ENCODE measurements at regions not wholly inside any gene's neighbourhood (a gene's known extent, or its start where the extent isn't known, plus 50 kb on each side); places are given as distances from the start of the nearest gene placed in this dataset.
A peak's percentile ranks its signal among the peaks of the same experiment; 100 is the strongest.

DNA sequence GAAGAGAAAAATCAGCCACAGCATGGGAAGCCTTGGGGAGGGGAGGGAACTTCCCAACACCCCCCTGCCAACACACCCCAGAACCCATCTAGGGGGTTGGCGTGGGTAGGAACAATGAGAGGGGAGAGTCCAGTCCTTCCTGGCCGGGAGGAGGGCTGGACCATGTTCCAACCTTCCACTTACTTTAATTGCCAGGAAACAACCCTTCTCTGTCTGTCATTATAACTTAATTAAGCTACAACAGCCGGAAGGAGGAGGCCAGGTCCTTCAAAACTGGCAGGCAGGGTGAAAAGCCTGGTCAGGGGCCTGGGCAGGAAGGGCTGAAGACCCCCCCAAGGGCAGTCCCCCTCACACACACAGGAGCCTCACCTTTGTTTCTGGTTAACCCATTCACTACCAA is 447.0 kb downstream of the SOX9 start:
- H3K9me3 ChIP-seq = no peaks in the 10 kb centered on the region
- ATAC-seq (no peak), DNase-seq (ENCODE audit: low read depth in 1 of 2, low spot score in 1 of 2) (no peak), FAIRE-seq (no peak)
- ChIA-PET CTCF (interaction anchor here (0.9 to 3.9 kb wide), 4 partner anchors 11 to 158 kb away, joined by 3 to 23 read pairs (median 6); no protein-coding TSS in a partner anchor), POLR2A (no interaction called here)
- no peak overlapping the region for H3K4me3 ChIP-seq
- 85% methylated on average over 3 of the region's 3 CpGs for WGBS (ENCODE audit: missing lambda C conversion rate)
- peak overlapping the region; percentile 62 for H3K4me2 ChIP-seq
- H3K4me1 ChIP-seq = peaks cover 56% of the 10 kb centered on the region
- TF ChIP-seq TFCP2L1 (CRISPR knock-in tag; IDR thresholded peaks at IDR 0.05) (no peak), EHF (CRISPR knock-in tag; IDR thresholded peaks at IDR 0.05) (no peak), MYC (IDR thresholded peaks at IDR 0.05; ENCODE audit: borderline replicate concordance, low read length) (no peak), POLR2A (IDR thresholded peaks at IDR 0.05; ENCODE audit: low read length) (no peak), FOSB (CRISPR knock-in tag; IDR thresholded peaks at IDR 0.05) (no peak), POLR2AphosphoS2 (conservative IDR thresholded peaks at IDR 0.05; ENCODE audit: low read length) (no peak), E2F6 (IDR thresholded peaks at IDR 0.05; ENCODE audit: borderline replicate concordance, low read depth) (no peak), PHF8 (IDR thresholded peaks at IDR 0.05; ENCODE audit: borderline replicate concordance, low read depth) (no peak), ZFP36 (IDR thresholded peaks at IDR 0.05; ENCODE audit: borderline replicate concordance, partially characterized antibody) (no peak), RARB (CRISPR knock-in tag; IDR thresholded peaks at IDR 0.05) (no peak), BHLHE40 (IDR thresholded peaks at IDR 0.05; ENCODE audit: low read depth, low read length) (no peak), HDAC2 (IDR thresholded peaks at IDR 0.05) (no peak), EHMT2 (IDR thresholded peaks at IDR 0.05; ENCODE audit: low read depth) (no peak), NR3C1 (IDR thresholded peaks at IDR 0.05) (no peak)
- H3K27ac ChIP-seq = peak overlapping the region in 1 of 2 experiments; percentile 75; a peak in 3 of 6 replicates

DNA sequence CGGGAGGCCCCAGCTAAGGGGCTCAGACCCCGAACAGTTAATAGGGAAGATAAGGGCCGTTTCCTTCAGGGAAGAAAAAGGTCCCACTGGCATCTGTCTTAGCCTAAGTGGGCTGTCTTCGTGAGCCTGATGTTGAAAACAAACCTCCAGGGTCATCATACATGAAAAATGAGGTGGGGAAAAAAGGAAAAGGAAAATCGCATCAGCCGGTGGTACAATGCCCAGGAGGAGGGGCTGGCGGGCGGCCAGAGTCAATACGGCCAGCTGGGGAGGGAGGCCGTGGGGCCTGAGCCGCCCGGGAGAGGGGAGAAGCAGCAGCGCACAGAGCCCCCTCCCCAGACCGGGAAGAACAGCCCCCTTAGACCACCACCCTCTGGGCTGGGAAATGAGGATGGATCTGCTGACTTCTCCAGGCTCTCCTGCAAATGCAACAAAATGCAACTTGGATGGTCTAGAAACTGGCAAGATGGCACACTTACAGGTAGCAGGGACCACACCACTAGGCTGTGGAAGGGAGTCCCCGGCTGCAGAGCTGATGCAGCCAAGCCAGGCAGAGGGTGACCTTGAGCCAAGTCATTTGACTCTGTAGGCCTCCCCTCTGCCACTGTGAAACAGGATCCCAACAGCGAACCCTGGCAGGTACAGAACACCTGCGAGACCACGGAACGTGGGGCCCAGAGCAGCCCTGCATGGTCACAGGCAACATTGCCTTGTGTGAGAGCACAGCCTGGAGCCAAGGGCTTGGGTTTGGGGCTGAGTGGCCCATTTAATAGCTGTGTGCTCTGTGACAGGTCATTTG is 448.5 kb downstream of the SOX9 start:
- DNase-seq (ENCODE audit: low read depth in 1 of 2, low spot score in 1 of 2) (no peak), ATAC-seq (no peak), FAIRE-seq (no peak)
- POLR2A ChIA-PET = interaction anchor here (0.5 kb wide), 1 partner anchor 23 kb away, joined by 3 read pairs; no protein-coding TSS in a partner anchor
- Histone ChIP-seq H3K4me2 (no peak overlapping the region), H3K4me1 (peaks cover 61% of the 10 kb centered on the region), H3K4me3 (no peak overlapping the region), H3K27ac (peak overlapping the region in 1 of 2 experiments; percentile 7; a peak in 2 of 6 replicates), H3K9me3 (no peaks in the 10 kb centered on the region)
- CTCF ChIA-PET = interaction anchor here (0.8 to 3.9 kb wide), 6 partner anchors 9 to 156 kb away, joined by 3 to 23 read pairs (median 8); no protein-coding TSS in a partner anchor
- TF ChIP-seq E2F6 (IDR thresholded peaks at IDR 0.05; ENCODE audit: borderline replicate concordance, low read depth) (no peak), BHLHE40 (IDR thresholded peaks at IDR 0.05; ENCODE audit: low read depth, low read length) (no peak), REST (IDR thresholded peaks at IDR 0.05) (no peak), KDM1A (IDR thresholded peaks at IDR 0.05; ENCODE audit: low read depth) (no peak), RARB (CRISPR knock-in tag; IDR thresholded peaks at IDR 0.05) (no peak), EHMT2 (IDR thresholded peaks at IDR 0.05; ENCODE audit: low read depth) (no peak), JUNB (IDR thresholded peaks at IDR 0.05) (no peak), POLR2AphosphoS2 (conservative IDR thresholded peaks at IDR 0.05; ENCODE audit: low read length) (no peak; the same call in 1 of the 2 replicates), EHF (CRISPR knock-in tag; IDR thresholded peaks at IDR 0.05) (no peak), CEBPB (IDR thresholded peaks at IDR 0.05) (no peak), MAZ (IDR thresholded peaks at IDR 0.05; ENCODE audit: borderline replicate concordance, low read depth, low read length) (no peak)
- TF ChIP-seq, protein P1, sequence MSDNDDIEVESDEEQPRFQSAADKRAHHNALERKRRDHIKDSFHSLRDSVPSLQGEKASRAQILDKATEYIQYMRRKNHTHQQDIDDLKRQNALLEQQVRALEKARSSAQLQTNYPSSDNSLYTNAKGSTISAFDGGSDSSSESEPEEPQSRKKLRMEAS (IDR thresholded peaks at IDR 0.05) = no peak
- TF ChIP-seq, protein P2, sequence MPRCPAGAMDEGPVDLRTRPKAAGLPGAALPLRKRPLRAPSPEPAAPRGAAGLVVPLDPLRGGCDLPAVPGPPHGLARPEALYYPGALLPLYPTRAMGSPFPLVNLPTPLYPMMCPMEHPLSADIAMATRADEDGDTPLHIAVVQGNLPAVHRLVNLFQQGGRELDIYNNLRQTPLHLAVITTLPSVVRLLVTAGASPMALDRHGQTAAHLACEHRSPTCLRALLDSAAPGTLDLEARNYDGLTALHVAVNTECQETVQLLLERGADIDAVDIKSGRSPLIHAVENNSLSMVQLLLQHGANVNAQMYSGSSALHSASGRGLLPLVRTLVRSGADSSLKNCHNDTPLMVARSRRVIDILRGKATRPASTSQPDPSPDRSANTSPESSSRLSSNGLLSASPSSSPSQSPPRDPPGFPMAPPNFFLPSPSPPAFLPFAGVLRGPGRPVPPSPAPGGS (IDR thresholded peaks at IDR 0.05) = no peak
- TF ChIP-seq, protein P3, sequence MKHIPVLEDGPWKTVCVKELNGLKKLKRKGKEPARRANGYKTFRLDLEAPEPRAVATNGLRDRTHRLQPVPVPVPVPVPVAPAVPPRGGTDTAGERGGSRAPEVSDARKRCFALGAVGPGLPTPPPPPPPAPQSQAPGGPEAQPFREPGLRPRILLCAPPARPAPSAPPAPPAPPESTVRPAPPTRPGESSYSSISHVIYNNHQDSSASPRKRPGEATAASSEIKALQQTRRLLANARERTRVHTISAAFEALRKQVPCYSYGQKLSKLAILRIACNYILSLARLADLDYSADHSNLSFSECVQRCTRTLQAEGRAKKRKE (CRISPR knock-in tag; IDR thresholded peaks at IDR 0.05; ENCODE audit: low read depth) = no peak
- TF ChIP-seq, protein P4, sequence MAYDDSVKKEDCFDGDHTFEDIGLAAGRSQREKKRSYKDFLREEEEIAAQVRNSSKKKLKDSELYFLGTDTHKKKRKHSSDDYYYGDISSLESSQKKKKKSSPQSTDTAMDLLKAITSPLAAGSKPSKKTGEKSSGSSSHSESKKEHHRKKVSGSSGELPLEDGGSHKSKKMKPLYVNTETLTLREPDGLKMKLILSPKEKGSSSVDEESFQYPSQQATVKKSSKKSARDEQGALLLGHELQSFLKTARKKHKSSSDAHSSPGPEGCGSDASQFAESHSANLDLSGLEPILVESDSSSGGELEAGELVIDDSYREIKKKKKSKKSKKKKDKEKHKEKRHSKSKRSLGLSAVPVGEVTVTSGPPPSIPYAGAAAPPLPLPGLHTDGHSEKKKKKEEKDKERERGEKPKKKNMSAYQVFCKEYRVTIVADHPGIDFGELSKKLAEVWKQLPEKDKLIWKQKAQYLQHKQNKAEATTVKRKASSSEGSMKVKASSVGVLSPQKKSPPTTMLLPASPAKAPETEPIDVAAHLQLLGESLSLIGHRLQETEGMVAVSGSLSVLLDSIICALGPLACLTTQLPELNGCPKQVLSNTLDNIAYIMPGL (CRISPR knock-in tag; IDR thresholded peaks at IDR 0.05; ENCODE audit: borderline replicate concordance) = no peak
- WGBS (ENCODE audit: missing lambda C conversion rate) = 86% methylated on average over 19 of the region's 19 CpGs
